Panc1 (cell line): ENCODE measurements at regions not wholly inside any gene's neighbourhood (a gene's known extent, or its start where the extent isn't known, plus 50 kb on each side); places are given as distances from the start of the nearest gene placed in this dataset.

Source experiments
- ATAC-seq: fragments of 200-7000 bp; cut with Tn5 transposase; 2 replicates; pipeline ENCODE4 v1.9.1; 2020; ENCODE audit warnings: mild to moderate bottlenecking, moderate library complexity
- BruUV-seq: library from RNA; stranded (reverse); fragments of 400-500 nt; replicated peaks from 2 replicates; lab custom pipeline; 2021; lab: Mats Ljungman, UMichigan
- CTCF ChIA-PET: fragments of 300-600 bp; sonication (Branson Sonifier 250); formaldehyde crosslinking; loops from one replicate; lab custom pipeline; 2022; ENCODE audit warnings: antibody characterized with exemption; lab: Charles Lee
- POLR2A ChIA-PET: fragments of 300-600 bp; sonication (Branson Sonifier 250); formaldehyde crosslinking; loops from one replicate; lab custom pipeline; 2022; ENCODE audit warnings: antibody characterized with exemption; lab: Charles Lee
- DNase-seq: peaks from one replicate; pipeline ENCODE4 v3.0.0-alpha.2; 2010; ENCODE audit warnings: low read depth, low spot score
- H3K27ac ChIP-seq: 2 replicates; pipeline ENCODE4 v1.5.1; 2011; ENCODE audit warnings: mild to moderate bottlenecking, low read length, inconsistent platforms
- H3K27me3 ChIP-seq: fragments of 200-500 bp; sonication (Bioruptor generic); 2 replicates; pipeline ENCODE4 v1.6.0; 2014; ENCODE audit warnings: low read length, inconsistent platforms; ENCODE audit not compliant: control insufficient read depth, insufficient read depth
- H3K36me3 ChIP-seq: fragments of 200-500 bp; sonication (Bioruptor generic); 2 replicates; pipeline ENCODE4 v1.5.1; 2014; ENCODE audit warnings: inconsistent platforms, mild to moderate bottlenecking, low read length, moderate library complexity; ENCODE audit not compliant: control insufficient read depth, insufficient read depth
- H3K4me1 ChIP-seq: 2 replicates; pipeline ENCODE4 v1.5.1; 2011; ENCODE audit warnings: inconsistent platforms, mild to moderate bottlenecking, low read length, moderate library complexity; ENCODE audit not compliant: control insufficient read depth, insufficient read depth
- H3K4me3 ChIP-seq, 2 experiments: 2 replicates each; pipeline ENCODE4 v1.5.1; 2011 to 2012; ENCODE audit warnings: low read depth in 2 of 2, low read length in 2 of 2, mild to moderate bottlenecking in 2 of 2, inconsistent platforms in 1 of 2, moderate library complexity in 1 of 2
- H3K9me3 ChIP-seq: fragments of 200-500 bp; sonication (Bioruptor generic); 2 replicates; pipeline ENCODE4 v1.5.1; 2014; ENCODE audit warnings: low read depth, mild to moderate bottlenecking, inconsistent platforms, low read length, moderate library complexity; ENCODE audit not compliant: control insufficient read depth, insufficient read depth
- CTCF ChIP-seq: fragments of 450-650 bp; IDR thresholded peaks from 2 replicates; pipeline ENCODE4 v1.5.1; 2017; ENCODE audit warnings: mild to moderate bottlenecking
- POLR2AphosphoS5 ChIP-seq: IDR thresholded peaks from 2 replicates; pipeline ENCODE4 v1.6.1; 2012; ENCODE audit warnings: mild to moderate bottlenecking, low read depth, low read length, moderate library complexity
- REST ChIP-seq, 2 experiments: IDR thresholded peaks; 2 replicates each; pipeline ENCODE4 v1.6.1; 2011 to 2012; ENCODE audit warnings: low read depth in 2 of 2, control low read depth in 1 of 2, low read length in 1 of 2, mild to moderate bottlenecking in 1 of 2, moderate library complexity in 1 of 2; ENCODE audit not compliant: insufficient read depth in 1 of 2
- SIN3A ChIP-seq: IDR thresholded peaks from 2 replicates; pipeline ENCODE4 v1.6.1; 2012; ENCODE audit warnings: low read depth, mild to moderate bottlenecking, low read length, moderate library complexity, borderline replicate concordance; ENCODE audit not compliant: insufficient read depth
- TCF7L2 ChIP-seq: IDR thresholded peaks from 2 replicates; pipeline ENCODE4 v1.6.1; 2011; ENCODE audit warnings: mild to moderate bottlenecking, low read depth, low read length, inconsistent platforms
- in situ Hi-C: cut with HindIII; loops from 2 replicates; pipeline ENCODE4 v1.10.0; 2016; ENCODE audit warnings: low sequenced_read_pairs, low pct_unique_long_range_greater_than_20kb
- intact Hi-C: fragments of 100-400 bp; cut with micrococcal nuclease; formaldehyde crosslinking; loops from one replicate; pipeline ENCODE4 v1.10.0; 2022; ENCODE audit not compliant: unreplicated experiment

- peaks cover 12% of the 10 kb centered on the region for H3K4me1 ChIP-seq
- no peak for TF ChIP-seq REST (IDR thresholded peaks at IDR 0.05; ENCODE audit: insufficient read depth in 1 of 2, low read depth in 2 of 2, low read length in 1 of 2)
- no peak for TF ChIP-seq POLR2AphosphoS5
- no peak for TF ChIP-seq SIN3A
- TF ChIP-seq CTCF = no peak
- no TSS peak for BruUV-seq
- H3K9me3 ChIP-seq = no peaks in the 10 kb centered on the region
- DNase-seq = no peak
- ChIA-PET CTCF (interaction anchor here (0.7 kb wide), 1 partner anchor 384 kb away, joined by 3 read pairs; no protein-coding TSS in a partner anchor), POLR2A (no interaction called here)
- ATAC-seq = no peak
- intact Hi-C loops = no loop called here
- no peaks in the 10 kb centered on the region for H3K36me3 ChIP-seq
- no peaks in the 10 kb centered on the region; the same call in 1 of the 2 replicates for H3K27me3 ChIP-seq
- H3K27ac ChIP-seq = no peak overlapping the region
- H3K4me3 ChIP-seq = no peak overlapping the region
- in situ Hi-C loops = no loop called here
These were observed 115.1 kb upstream of the FRMD1 start for GRCh38 chr6:168193816-168194721.

- TF ChIP-seq POLR2AphosphoS5 (no peak), SIN3A (no peak), TCF7L2 (no peak), REST (IDR thresholded peaks at IDR 0.05; ENCODE audit: insufficient read depth in 1 of 2, low read depth in 2 of 2, low read length in 1 of 2) (no peak), CTCF (no peak)
- Histone ChIP-seq H3K4me3 (no peak overlapping the region), H3K36me3 (no peaks in the 10 kb centered on the region), H3K9me3 (no peaks in the 10 kb centered on the region), H3K27me3 (no peaks in the 10 kb centered on the region; the same call in 1 of the 2 replicates), H3K4me1 (peaks cover 12% of the 10 kb centered on the region), H3K27ac (no peak overlapping the region)
- no TSS peak for BruUV-seq
- ATAC-seq = no peak
- in situ Hi-C loops (no loop called here), intact Hi-C loops (no loop called here)
- ChIA-PET POLR2A (no interaction called here), CTCF (no interaction called here)
- DNase-seq = no peak
These were observed 114.1 kb upstream of the FRMD1 start for GRCh38 chr6:168192901-168193815.
